Hepatocyte (in vitro differentiated cells): ENCODE measurements at regions not wholly inside any gene's neighbourhood (a gene's known extent, or its start where the extent isn't known, plus 50 kb on each side); places are given as distances from the start of the nearest gene placed in this dataset.

Experiments
- DNase-seq: peaks from one replicate; pipeline ENCODE4 v3.0.0-alpha.2; 2016; ENCODE audit warnings: low spot score
- H2AFZ ChIP-seq: fragments of 200-600 bp; sonication (generic); 2 replicates; pipeline ENCODE4 v1.6.0; 2016; ENCODE audit warnings: antibody characterized with exemption, mild to moderate bottlenecking
- H3K27ac ChIP-seq: fragments of 200-600 bp; sonication (generic); 2 replicates; pipeline ENCODE4 v1.5.1; 2016; ENCODE audit warnings: mild to moderate bottlenecking
- H3K27me3 ChIP-seq: fragments of 200-600 bp; sonication (generic); 2 replicates; pipeline ENCODE4 v1.6.1; 2016
- H3K36me3 ChIP-seq: fragments of 200-600 bp; sonication (generic); replicated peaks from 2 replicates; pipeline ENCODE4 v1.5.1; 2016; ENCODE audit warnings: low read depth; ENCODE audit not compliant: insufficient read depth
- H3K4me1 ChIP-seq: fragments of 200-600 bp; sonication (generic); 2 replicates; pipeline ENCODE4 v1.5.1; 2016; ENCODE audit warnings: mild to moderate bottlenecking, moderate library complexity; ENCODE audit not compliant: insufficient read depth
- H3K4me2 ChIP-seq: fragments of 200-600 bp; sonication (generic); 2 replicates; pipeline ENCODE4 v1.6.0; 2016
- H3K4me3 ChIP-seq: fragments of 200-600 bp; sonication (generic); 2 replicates; pipeline ENCODE4 v1.5.1; 2016; ENCODE audit warnings: mild to moderate bottlenecking
- H3K79me2 ChIP-seq: fragments of 200-600 bp; sonication (generic); 2 replicates; pipeline ENCODE4 v1.6.0; 2017; ENCODE audit warnings: mild to moderate bottlenecking
- H3K9me2 ChIP-seq: fragments of 200-600 bp; sonication (generic); replicated peaks from 2 replicates; pipeline ENCODE4 v1.6.0; 2017; ENCODE audit warnings: mild to moderate bottlenecking; ENCODE audit not compliant: insufficient read depth
- H3K9me3 ChIP-seq: fragments of 200-600 bp; sonication (generic); 2 replicates; pipeline ENCODE4 v1.5.1; 2016; ENCODE audit warnings: low read depth, mild to moderate bottlenecking
- H4K20me1 ChIP-seq: fragments of 200-600 bp; sonication (generic); 2 replicates; pipeline ENCODE4 v1.6.0; 2016; ENCODE audit warnings: mild to moderate bottlenecking; ENCODE audit not compliant: insufficient read depth, poor library complexity, severe bottlenecking
- CTCF ChIP-seq: fragments of 200-600 bp; sonication (generic); IDR thresholded peaks from 2 replicates; pipeline ENCODE4 v1.5.1; 2016; ENCODE audit warnings: antibody characterized with exemption, mild to moderate bottlenecking; ENCODE audit not compliant: poor library complexity
- EZH2 ChIP-seq: fragments of 200-600 bp; sonication (generic); IDR thresholded peaks from 2 replicates; pipeline ENCODE4 v1.6.1; 2016; ENCODE audit warnings: antibody characterized with exemption, mild to moderate bottlenecking, borderline replicate concordance
- EZH2phosphoT487 ChIP-seq: fragments of 200-600 bp; sonication (generic); IDR thresholded peaks from one replicate; pipeline ENCODE4 v1.6.1; 2018; ENCODE audit warnings: antibody characterized with exemption, mild to moderate bottlenecking, low read depth, moderate library complexity; ENCODE audit not compliant: unreplicated experiment, severe bottlenecking
- WGBS: methylation state at CpG from one replicate; pipeline ENCODE4 v1.1.6; 2016; ENCODE audit warnings: low lambda C conversion rate; ENCODE audit errors: missing lambda C conversion rate; 5-methylcytosine and 5-hydroxymethylcytosine counted together

- Histone ChIP-seq H3K36me3 (no peaks in the 10 kb centered on the region), H3K27me3 (no peaks in the 10 kb centered on the region), H3K9me3 (no peaks in the 10 kb centered on the region), H3K4me3 (no peak overlapping the region), H3K9me2 (no peaks in the 10 kb centered on the region), H3K4me2 (no peak overlapping the region), H4K20me1 (no peaks in the 10 kb centered on the region), H2AFZ (no peak overlapping the region), H3K4me1 (no peaks in the 10 kb centered on the region), H3K27ac (no peak overlapping the region), H3K79me2 (no peaks in the 10 kb centered on the region)
- WGBS = 21% methylated on average over 2 of the region's 2 CpGs
- DNase-seq = no peak
- TF ChIP-seq CTCF = no peak
- TF ChIP-seq EZH2 = no peak
- no peak for TF ChIP-seq EZH2phosphoT487
Measured at GRCh38 chr19:56969156-56969555, 128.6 kb upstream of the PEG3 start.

GRCh38 chr19:56969759-56970178 lies 129.2 kb upstream of the PEG3 start:
- H3K79me2 ChIP-seq = no peaks in the 10 kb centered on the region
- TF ChIP-seq EZH2phosphoT487 (no peak), CTCF (no peak), EZH2 (no peak)

GRCh38 chr19:56971230-56971629 lies 130.7 kb upstream of the PEG3 start:
- Histone ChIP-seq H3K27me3 (no peaks in the 10 kb centered on the region), H3K4me2 (no peak overlapping the region), H3K9me2 (no peaks in the 10 kb centered on the region), H3K4me3 (no peak overlapping the region), H3K36me3 (no peaks in the 10 kb centered on the region), H3K9me3 (no peaks in the 10 kb centered on the region), H4K20me1 (no peaks in the 10 kb centered on the region), H3K27ac (no peak overlapping the region), H2AFZ (no peak overlapping the region), H3K4me1 (no peaks in the 10 kb centered on the region), H3K79me2 (no peaks in the 10 kb centered on the region)
- no peak for TF ChIP-seq CTCF
- no peak for TF ChIP-seq EZH2phosphoT487
- no peak for TF ChIP-seq EZH2
- 77% methylated on average over 14 of the region's 14 CpGs for WGBS
- no peak for DNase-seq

More at GRCh38 chr19:56969759-56970178, 129.2 kb upstream of the PEG3 start:
- no peaks in the 10 kb centered on the region for H3K36me3 ChIP-seq
- no peak overlapping the region for H3K4me3 ChIP-seq
- 67% methylated on average over 6 of the region's 6 CpGs for WGBS
- H4K20me1 ChIP-seq = no peaks in the 10 kb centered on the region
- H3K27me3 ChIP-seq = no peaks in the 10 kb centered on the region
- no peak overlapping the region for H3K27ac ChIP-seq
- H3K9me3 ChIP-seq = no peaks in the 10 kb centered on the region
- H3K4me2 ChIP-seq = no peak overlapping the region
- H3K4me1 ChIP-seq = no peaks in the 10 kb centered on the region
- H3K9me2 ChIP-seq = no peaks in the 10 kb centered on the region
- no peak for DNase-seq
- no peak overlapping the region for H2AFZ ChIP-seq

- Histone ChIP-seq H3K9me3 (no peaks in the 10 kb centered on the region), H3K9me2 (no peaks in the 10 kb centered on the region), H4K20me1 (no peaks in the 10 kb centered on the region), H3K4me1 (no peaks in the 10 kb centered on the region), H2AFZ (no peak overlapping the region), H3K36me3 (no peaks in the 10 kb centered on the region), H3K4me2 (no peak overlapping the region), H3K4me3 (no peak overlapping the region), H3K27ac (no peak overlapping the region), H3K27me3 (no peaks in the 10 kb centered on the region), H3K79me2 (no peaks in the 10 kb centered on the region)
- no peak for DNase-seq
- 73% methylated on average over 16 of the region's 16 CpGs for WGBS
- TF ChIP-seq EZH2phosphoT487 (no peak), EZH2 (no peak), CTCF (no peak)
Measured at GRCh38 chr19:56972291-56972841, 131.8 kb upstream of the PEG3 start.
